K562 (cell line): ENCODE measurements at regions not wholly inside any gene's neighbourhood (a gene's known extent, or its start where the extent isn't known, plus 50 kb on each side); places are given as distances from the start of the nearest gene placed in this dataset.
"Not testable (repeated sequence)": the region's sequence is repeated elsewhere in the genome, so short reads cannot be mapped to it uniquely, and the experiment has no call there.

Experiments used
- ATAC-seq: fragments of 200-7000 bp; cut with Tn5 transposase; 3 replicates; pipeline ENCODE4 v1.9.1; 2020; ENCODE audit warnings: moderate library complexity
- BruUV-seq: library from RNA; stranded (reverse); fragments of 400-500 nt; replicated peaks from 2 replicates; lab custom pipeline; 2021; lab: Mats Ljungman, UMichigan
- CTCF ChIA-PET: fragments of 300-600 bp; formaldehyde crosslinking; extraction: SDS; loops from one replicate; lab custom pipeline; 2021; ENCODE audit warnings: low intra/inter-chr PET ratio; lab: Yijun Ruan, JAX
- POLR2A ChIA-PET: fragments of 300-600, 350-650 bp; sonication (Branson Sonifier 250); formaldehyde crosslinking; extraction: SDS; loops from one replicate; lab custom pipeline; 2021; ENCODE audit warnings: antibody characterized with exemption, inconsistent platforms; lab: Yijun Ruan, JAX
- DNase-seq, 4 experiments: peaks; one replicate each; pipeline versions ENCODE4 v3.0.0 to v3.0.0-alpha.2; 2011 to 2018; ENCODE audit warnings: low spot score in 3 of 4, mixed read lengths in 3 of 4; ENCODE audit errors: extremely low read depth in 1 of 4
- FAIRE-seq: peaks from 2 replicates; lab custom pipeline; 2011; peaks lifted over from hg19 to GRCh38; lab: Jason Lieb, UNC
- H2AFZ ChIP-seq: 2 replicates; pipeline ENCODE4 v1.6.0; 2011; ENCODE audit warnings: low read depth, low read length, control low read depth, inconsistent platforms
- H3K27ac ChIP-seq: fragments of 200-600 bp; 3 replicates; pipeline ENCODE4 v1.8.0; 2011; ENCODE audit warnings: low read depth, mild to moderate bottlenecking, control low read depth, inconsistent platforms, low read length, moderate library complexity, mixed read lengths; ENCODE audit errors: extremely low read depth
- H3K27me3 ChIP-seq, 2 experiments: fragments of 300-600 bp in 1 of 2; 2 replicates in 1 of 2; 3 replicates in 1 of 2; pipeline versions ENCODE4 v1.6.0 to v1.8.0; 2011; ENCODE audit warnings: inconsistent platforms in 2 of 2, low read length in 2 of 2, mild to moderate bottlenecking in 1 of 2, mixed read lengths in 1 of 2, moderate library complexity in 1 of 2; ENCODE audit not compliant: control insufficient read depth in 2 of 2, insufficient read depth in 2 of 2
- H3K36me3 ChIP-seq: fragments of 300-600 bp; 3 replicates; pipeline ENCODE4 v1.8.0; 2011; ENCODE audit warnings: mild to moderate bottlenecking, low read length, inconsistent platforms; ENCODE audit not compliant: control insufficient read depth, insufficient read depth
- H3K4me1 ChIP-seq, 2 experiments: fragments of 200-600 bp in 1 of 2; replicated peaks in 1 of 2; 2 replicates in 1 of 2; 3 replicates in 1 of 2; pipeline versions ENCODE4 v1.5.1 to v1.8.0; 2011; ENCODE audit warnings: inconsistent platforms in 2 of 2, low read length in 2 of 2, mild to moderate bottlenecking in 1 of 2, mixed read lengths in 1 of 2, moderate library complexity in 1 of 2; ENCODE audit not compliant: control insufficient read depth in 2 of 2, insufficient read depth in 2 of 2
- H3K4me2 ChIP-seq: 2 replicates; pipeline ENCODE4 v1.6.1; 2011; ENCODE audit warnings: low read length, control low read depth, inconsistent platforms, mixed read lengths; ENCODE audit not compliant: insufficient read depth
- H3K4me3 ChIP-seq: fragments of 200-600 bp; sonication (generic), shearing (Covaris generic); 2 replicates; pipeline ENCODE4 v1.5.1; 2016; ENCODE audit warnings: control low read depth, inconsistent platforms
- H3K79me2 ChIP-seq: fragments of 200-600 bp; 3 replicates; pipeline ENCODE4 v1.8.0; 2011; ENCODE audit warnings: low read length, inconsistent platforms; ENCODE audit not compliant: control insufficient read depth, insufficient read depth
- H3K9ac ChIP-seq, 2 experiments: 2 replicates each; pipeline versions ENCODE4 v1.6.0 to v1.6.1; 2011; ENCODE audit warnings: low read depth in 2 of 2, low read length in 2 of 2, control low read depth in 1 of 2, inconsistent platforms in 1 of 2, mild to moderate bottlenecking in 1 of 2, mixed read lengths in 1 of 2; ENCODE audit not compliant: insufficient read depth in 1 of 2
- H3K9me1 ChIP-seq: one replicate; pipeline ENCODE4 v1.6.0; 2011; ENCODE audit warnings: inconsistent platforms, mild to moderate bottlenecking, low read length, moderate library complexity; ENCODE audit not compliant: control insufficient read depth, insufficient read depth
- H3K9me3 ChIP-seq: replicated peaks from 2 replicates; pipeline ENCODE4 v1.5.1; 2011; ENCODE audit warnings: low read depth, low read length, inconsistent platforms; ENCODE audit not compliant: control insufficient read depth, insufficient read depth
- H4K20me1 ChIP-seq: replicated peaks from 2 replicates; pipeline ENCODE4 v1.6.1; 2011; ENCODE audit warnings: low read length, inconsistent platforms, mixed read lengths; ENCODE audit not compliant: control insufficient read depth, insufficient read depth
- CTCF ChIP-seq, 3 experiments: IDR thresholded peaks in 2 of 3; conservative IDR thresholded peaks in 1 of 3; 2 replicates each; pipeline ENCODE4 v1.5.1; 2011 to 2012; ENCODE audit warnings: low read length in 3 of 3, mild to moderate bottlenecking in 3 of 3, control low read depth in 2 of 3, improper control_type of control experiment in 1 of 3, inconsistent platforms in 1 of 3, low read depth in 1 of 3, mixed read lengths in 1 of 3, moderate library complexity in 1 of 3; ENCODE audit not compliant: insufficient read depth in 2 of 3
- RAD21 ChIP-seq, 2 experiments: fragments of 250-450 bp in 1 of 2; fragments of 450-650 bp in 1 of 2; sonication (Bioruptor Pico) in 1 of 2; formaldehyde crosslinking in 1 of 2; IDR thresholded peaks in 1 of 2; conservative IDR thresholded peaks in 1 of 2; 2 replicates each; pipeline versions ENCODE4 v1.4.0 to v1.8.0; 2020 to 2022; ENCODE audit warnings: mild to moderate bottlenecking in 2 of 2, moderate library complexity in 1 of 2
- ZNF146 ChIP-seq: IDR thresholded peaks from one replicate; pipeline ENCODE4 v1.6.1; 2018; ENCODE audit warnings: missing compliant biosample characterization; ENCODE audit not compliant: unreplicated experiment
- WGBS: fragments of 100-300 bp; shearing (Covaris generic); methylation state at CpG from one replicate; pipeline ENCODE4 v1.1.6; 2016; ENCODE audit warnings: low coverage, mixed read lengths; ENCODE audit not compliant: insufficient coverage; ENCODE audit errors: missing lambda C conversion rate; 5-methylcytosine and 5-hydroxymethylcytosine counted together
- in situ Hi-C: fragments of 300-500 bp; cut with MboI; formaldehyde crosslinking; loops from 4 replicates; pipeline ENCODE4 v1.15.0; 2018; ENCODE audit warnings: inconsistent platforms, mixed read lengths
- intact Hi-C: fragments of 100-400 bp; cut with micrococcal nuclease; formaldehyde crosslinking; loops from 2 replicates; pipeline ENCODE4 v1.14.2; 2022

- POLR2A ChIA-PET, H3K27me3 ChIP-seq, H4K20me1 ChIP-seq, H3K9me3 ChIP-seq, H3K9ac ChIP-seq: not testable (repeated sequence)
- TF ChIP-seq CTCF (IDR thresholded peaks at IDR 0.05 in 2 of 3, conservative IDR thresholded peaks at IDR 0.05 in 1 of 3; ENCODE audit: insufficient read depth in 2 of 3, low read depth in 1 of 3, low read length in 3 of 3) (peak; percentile 10 to 39 (median 29); a peak in 2 of 6 replicates), RAD21 (CRISPR knock-in tag; conservative IDR thresholded peaks at IDR 0.05 in 1 of 2, IDR thresholded peaks at IDR 0.05 in 1 of 2) (peak in 1 of 2 experiments; percentile 18; a peak in 1 of 4 replicates)
- TF ChIP-seq, all 486 proteins: peak for 2; not testable (repeated sequence) for 484
- in situ Hi-C loops, ATAC-seq, H2AFZ ChIP-seq, H3K36me3 ChIP-seq, H3K4me3 ChIP-seq, DNase-seq, H3K9me1 ChIP-seq, CTCF ChIA-PET, H3K4me2 ChIP-seq, FAIRE-seq, H3K79me2 ChIP-seq, BruUV-seq, H3K4me1 ChIP-seq, H3K27ac ChIP-seq, intact Hi-C loops: not testable (repeated sequence)
- 2% methylated on average over 4 of the region's 4 CpGs for WGBS
Observed at GRCh38 chr6:157176-157575, 135.1 kb upstream of the DUSP22 start.

GRCh38 chr6:161657-162056 is 130.6 kb upstream of the DUSP22 start:
- H3K9ac ChIP-seq, FAIRE-seq, intact Hi-C loops, H3K79me2 ChIP-seq, H3K27me3 ChIP-seq, DNase-seq, H3K9me3 ChIP-seq, CTCF ChIA-PET, H2AFZ ChIP-seq, POLR2A ChIA-PET, H3K4me2 ChIP-seq, ATAC-seq, BruUV-seq, H3K36me3 ChIP-seq, H4K20me1 ChIP-seq, H3K27ac ChIP-seq, H3K9me1 ChIP-seq, H3K4me3 ChIP-seq, in situ Hi-C loops, H3K4me1 ChIP-seq: not testable (repeated sequence)
- peak; percentile 77 for TF ChIP-seq ZNF146 (CRISPR knock-in tag)
- WGBS = 2% methylated on average over 2 of the region's 2 CpGs
